ENCODE measurements at regions not wholly inside any gene's neighbourhood (a gene's known extent, or its start where the extent isn't known, plus 50 kb on each side); places are given as distances from the start of the nearest gene placed in this dataset.

- no peak for TF ChIP-seq CTCF (IDR thresholded peaks at IDR 0.05; ENCODE audit: low read depth, low read length, missing input control)
- no peak for TF ChIP-seq TAF1 (conservative IDR thresholded peaks at IDR 0.05)
- TF ChIP-seq GABPA (IDR thresholded peaks at IDR 0.05 in 1 of 2, conservative IDR thresholded peaks at IDR 0.05 in 1 of 2), result no peak
- TF ChIP-seq MAX (IDR thresholded peaks at IDR 0.05), result no peak
- TF ChIP-seq YY1 (IDR thresholded peaks at IDR 0.05), result no peak
- no peak for TF ChIP-seq RAD21 (IDR thresholded peaks at IDR 0.05)
- no peak for TF ChIP-seq RXRA (IDR thresholded peaks at IDR 0.05)
- no peak for TF ChIP-seq REST (IDR thresholded peaks at IDR 0.05)
- TF ChIP-seq ATF3 (IDR thresholded peaks at IDR 0.05), result no peak
- no peak for TF ChIP-seq SP1 (IDR thresholded peaks at IDR 0.05)
- TF ChIP-seq ZBTB33 (IDR thresholded peaks at IDR 0.05), result no peak
- no peak for TF ChIP-seq EGR1 (IDR thresholded peaks at IDR 0.05; ENCODE audit: low read depth in 2 of 2)
Observed at GRCh38 chr21:31505975-31506374, 153.5 kb upstream of the SOD1 start.

All from liver (tissue), 3 donors.